ENCODE measurements at regions not wholly inside any gene's neighbourhood (a gene's known extent, or its start where the extent isn't known, plus 50 kb on each side); places are given as distances from the start of the nearest gene placed in this dataset.
A peak's percentile ranks its signal among the peaks of the same experiment; 100 is the strongest.
"Not testable (repeated sequence)": the region's sequence is repeated elsewhere in the genome, so short reads cannot be mapped to it uniquely, and the experiment has no call there.

- DNase-seq: peak; percentile 51
These were observed 123.5 kb downstream of the MAP3K7 start for GRCh38 chr6:90463359-90463758.

DNA sequence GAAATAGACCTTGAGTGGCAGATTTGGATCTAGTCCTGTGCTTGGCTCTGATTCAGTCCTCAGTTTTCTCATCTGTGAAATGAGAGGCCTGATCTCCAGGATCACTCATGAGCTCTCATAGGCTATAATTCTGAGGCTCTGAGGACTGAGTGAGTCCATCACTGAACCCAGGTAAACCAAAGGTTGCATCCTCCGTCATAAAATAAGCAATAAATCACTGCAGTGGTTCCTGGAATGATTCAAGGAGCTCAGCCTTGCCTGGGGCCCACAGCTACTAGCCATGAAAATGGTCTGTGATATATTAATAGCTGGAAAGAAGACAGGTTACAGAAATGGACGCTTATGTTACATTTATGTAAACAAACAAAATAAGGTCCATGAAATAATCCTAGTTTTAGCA lies 124.8 kb downstream of the MAP3K7 start:
- DNase-seq: no peak

DNA sequence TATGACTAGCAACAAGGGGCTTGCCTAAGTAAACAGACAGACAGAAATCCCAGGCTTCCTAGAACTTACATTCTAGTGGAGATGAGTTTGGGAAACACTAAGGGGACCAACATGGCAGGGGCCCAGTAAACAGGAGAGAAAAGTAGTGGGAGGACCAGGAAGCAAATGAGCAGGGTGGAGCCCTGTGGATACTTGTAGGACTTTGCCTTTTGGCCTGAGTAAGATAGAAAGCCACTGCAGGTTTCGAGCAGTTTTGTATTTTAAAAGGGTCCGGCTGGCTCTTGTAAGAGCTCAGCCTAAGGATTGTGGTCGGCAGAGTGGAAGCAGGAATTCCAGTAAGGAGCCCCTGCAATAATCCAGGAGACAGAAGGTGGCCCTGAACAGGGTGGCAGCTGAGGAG lies 125.5 kb downstream of the MAP3K7 start:
- no peak for DNase-seq

GRCh38 chr6:90460051-90460450 lies 126.8 kb downstream of the MAP3K7 start:
- DNase-seq: no peak

GRCh38 chr6:90459225-90459758 lies 127.6 kb downstream of the MAP3K7 start:
- no peak for DNase-seq

DNA sequence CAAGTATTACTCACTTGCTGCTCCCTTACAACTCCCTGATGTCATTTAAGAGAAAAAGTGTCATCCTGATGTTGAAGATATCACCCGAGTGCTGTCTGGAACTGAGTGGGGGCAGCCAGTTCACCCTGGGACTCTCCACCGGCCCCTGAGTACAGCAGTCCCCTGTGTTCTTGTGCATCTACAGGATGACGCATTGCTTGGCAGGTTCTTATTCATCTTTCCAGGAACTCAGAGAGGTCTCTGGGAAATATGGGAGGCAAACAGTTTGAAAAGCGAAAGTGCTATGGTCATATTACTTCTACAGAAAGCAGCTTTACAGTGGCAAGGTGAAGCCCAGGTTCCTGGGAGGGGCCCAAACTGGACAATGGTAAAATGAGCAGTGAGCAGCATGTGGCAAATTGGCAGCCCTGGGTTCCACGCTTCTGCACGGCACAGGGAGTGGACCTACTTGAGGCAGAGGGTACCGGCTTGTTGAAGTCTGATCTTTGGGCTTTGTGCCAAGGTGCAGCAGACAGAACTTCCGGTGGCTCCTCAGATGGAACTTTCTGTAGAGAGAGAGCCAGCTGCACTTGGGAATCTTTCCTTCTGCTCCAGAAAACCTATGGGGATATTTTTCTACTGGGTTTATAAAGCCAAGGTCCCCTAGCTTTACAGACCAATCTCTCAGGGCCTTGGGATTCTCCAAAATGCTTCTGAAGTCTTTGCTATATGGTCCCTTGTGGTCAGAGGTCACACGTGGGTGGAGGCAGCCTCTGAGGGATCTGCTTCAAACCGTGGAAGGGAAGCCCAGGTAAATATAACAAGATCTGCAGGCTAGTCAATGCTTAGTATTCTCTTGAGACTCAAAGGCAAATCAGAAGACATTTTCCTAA lies 128.3 kb downstream of the MAP3K7 start:
- DNase-seq: peak; percentile 61

DNA sequence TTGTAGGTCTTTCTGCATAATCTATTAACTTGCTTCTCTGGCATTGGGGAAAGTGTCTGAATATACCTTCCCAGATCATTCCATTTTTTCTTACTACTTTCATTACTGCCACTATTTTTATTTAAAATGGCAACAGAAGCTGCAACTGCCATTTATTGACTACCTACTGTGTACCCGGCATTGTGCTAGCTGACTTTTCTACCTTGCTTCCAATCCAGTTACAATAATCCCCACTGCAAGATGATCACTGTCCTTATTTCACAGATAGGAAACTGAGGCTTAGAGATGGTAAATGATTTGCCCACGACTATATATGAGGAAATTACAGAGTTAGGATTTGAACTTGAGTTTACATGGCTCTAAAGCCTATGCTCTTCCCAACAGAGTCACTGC lies 129.0 kb downstream of the MAP3K7 start:
- no peak for DNase-seq

DNA sequence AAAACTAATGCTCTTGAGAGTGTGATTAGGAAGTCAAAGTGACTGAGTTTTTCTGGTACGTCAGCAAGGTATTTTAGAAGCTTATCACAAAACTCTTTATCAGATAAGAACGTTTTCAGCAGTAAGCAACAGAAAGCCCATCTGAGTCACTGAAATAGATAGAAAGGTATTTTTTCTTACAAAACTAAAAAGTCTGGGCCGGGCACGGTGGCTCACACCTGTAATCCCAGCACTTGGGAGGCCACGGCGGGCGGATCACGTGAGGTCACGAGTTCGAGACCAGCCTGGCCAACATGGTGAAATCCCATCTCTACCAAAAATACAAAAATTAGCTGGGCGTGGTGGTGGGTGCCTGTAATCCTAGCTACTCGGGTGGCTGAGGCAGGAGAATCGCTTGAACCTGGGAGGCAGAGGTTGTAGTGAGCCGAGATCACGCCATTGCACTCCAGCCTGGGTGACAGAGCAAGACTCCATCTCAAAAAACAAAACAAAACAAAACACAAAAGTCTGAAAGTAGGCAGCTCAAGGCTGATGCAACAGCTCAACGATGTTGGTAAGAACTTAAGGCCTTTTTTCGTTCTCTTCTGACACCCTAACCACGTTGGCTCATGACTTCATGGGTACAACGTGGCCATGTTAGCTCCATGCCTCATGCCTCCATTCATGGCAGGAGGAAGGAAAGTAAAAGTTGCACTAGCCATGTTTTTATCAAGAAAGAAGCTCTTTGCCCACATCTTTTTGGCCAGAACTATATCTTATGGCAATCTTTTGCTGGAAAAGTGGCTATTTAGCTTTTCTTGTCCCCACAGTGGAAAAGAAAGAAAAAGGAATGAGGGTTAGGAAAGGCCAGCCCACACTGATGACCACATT lies 129.6 kb downstream of the MAP3K7 start:
- DNase-seq: not testable (repeated sequence)

DNA sequence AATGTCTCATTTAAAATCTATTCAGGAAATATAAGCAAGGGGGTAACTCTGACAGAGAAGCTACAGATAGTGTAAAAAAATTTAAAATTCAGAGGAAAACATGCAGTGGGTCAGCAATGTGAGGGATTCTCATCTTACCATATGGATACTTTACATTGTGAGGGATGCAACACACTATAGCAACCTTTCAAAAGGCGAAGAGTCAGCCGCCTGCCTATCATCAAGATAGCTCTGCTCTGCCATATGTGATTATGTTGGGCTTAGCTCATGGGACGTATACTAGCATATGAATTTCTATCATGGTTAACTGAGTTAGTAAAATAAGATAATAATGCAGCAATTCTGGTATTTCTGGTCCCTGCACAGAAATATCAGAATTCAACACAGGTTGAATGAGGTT lies 130.9 kb downstream of the MAP3K7 start:
- DNase-seq: no peak

- DNase-seq: no peak
These were observed 131.9 kb downstream of the MAP3K7 start for GRCh38 chr6:90454836-90455427.

GRCh38 chr6:90450268-90450953 lies 136.5 kb downstream of the MAP3K7 start:
- DNase-seq: no peak

GRCh38 chr6:90449311-90449710 lies 137.6 kb downstream of the MAP3K7 start:
- no peak for DNase-seq

GRCh38 chr6:90448836-90449235 lies 138.0 kb downstream of the MAP3K7 start:
- no peak for DNase-seq

- DNase-seq: no peak
These were observed 140.7 kb downstream of the MAP3K7 start for GRCh38 chr6:90446164-90446563.

- no peak for DNase-seq
These were observed 141.3 kb downstream of the MAP3K7 start for GRCh38 chr6:90445533-90446108.

DNA sequence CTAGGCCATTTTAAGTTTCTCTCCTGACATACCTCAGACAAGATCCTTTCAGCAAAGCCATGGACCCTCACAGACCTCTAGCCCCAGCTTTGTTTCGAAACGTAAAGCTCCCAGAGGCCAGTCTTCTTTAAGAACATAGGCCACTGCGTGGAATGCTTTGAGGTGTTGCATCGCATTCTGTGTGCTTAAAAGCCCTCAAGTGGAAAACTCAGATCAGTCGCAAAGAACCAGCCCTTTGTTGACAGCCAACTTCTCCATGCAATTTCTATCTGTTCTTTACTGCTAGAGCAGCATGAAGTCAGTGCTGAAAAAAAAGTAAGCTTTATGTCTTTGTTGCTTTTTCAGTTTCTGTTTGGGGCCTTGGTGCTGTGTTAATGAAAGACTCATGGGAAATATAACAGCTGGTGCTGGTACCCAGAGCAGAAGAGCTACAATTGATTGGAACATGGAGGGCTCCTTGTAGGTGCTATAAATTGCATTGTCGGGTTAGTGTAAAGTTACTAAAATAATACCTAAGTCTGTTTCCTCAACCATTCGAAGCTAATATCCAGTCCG lies 142.6 kb downstream of the MAP3K7 start:
- no peak for DNase-seq

- DNase-seq: no peak
These were observed 144.5 kb downstream of the MAP3K7 start for GRCh38 chr6:90442366-90442765.

GRCh38 chr6:90440586-90441283 lies 144.1 kb upstream of the BACH2 start:
- no peak for DNase-seq

- no peak for DNase-seq
These were observed 142.9 kb upstream of the BACH2 start for GRCh38 chr6:90439586-90439985.

DNA sequence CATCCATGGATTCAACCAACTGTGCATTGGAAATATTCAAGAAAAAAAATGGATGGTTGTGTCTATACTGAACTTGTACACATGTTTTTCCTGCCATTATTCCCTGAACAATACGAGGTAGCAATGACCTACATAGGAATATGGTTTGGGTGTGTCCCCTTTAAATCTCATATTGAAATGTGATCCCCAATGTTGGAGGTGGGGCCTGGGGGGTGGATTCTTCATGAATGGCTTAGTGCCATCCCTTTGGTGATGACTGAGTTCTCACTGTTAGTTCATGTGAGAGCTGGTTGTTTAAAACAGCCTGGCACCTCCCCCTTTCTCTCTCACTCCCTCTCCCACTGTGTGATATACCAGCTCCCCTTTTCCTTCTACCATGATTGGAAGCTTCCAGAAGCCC lies 139.8 kb upstream of the BACH2 start:
- DNase-seq: no peak

DNA sequence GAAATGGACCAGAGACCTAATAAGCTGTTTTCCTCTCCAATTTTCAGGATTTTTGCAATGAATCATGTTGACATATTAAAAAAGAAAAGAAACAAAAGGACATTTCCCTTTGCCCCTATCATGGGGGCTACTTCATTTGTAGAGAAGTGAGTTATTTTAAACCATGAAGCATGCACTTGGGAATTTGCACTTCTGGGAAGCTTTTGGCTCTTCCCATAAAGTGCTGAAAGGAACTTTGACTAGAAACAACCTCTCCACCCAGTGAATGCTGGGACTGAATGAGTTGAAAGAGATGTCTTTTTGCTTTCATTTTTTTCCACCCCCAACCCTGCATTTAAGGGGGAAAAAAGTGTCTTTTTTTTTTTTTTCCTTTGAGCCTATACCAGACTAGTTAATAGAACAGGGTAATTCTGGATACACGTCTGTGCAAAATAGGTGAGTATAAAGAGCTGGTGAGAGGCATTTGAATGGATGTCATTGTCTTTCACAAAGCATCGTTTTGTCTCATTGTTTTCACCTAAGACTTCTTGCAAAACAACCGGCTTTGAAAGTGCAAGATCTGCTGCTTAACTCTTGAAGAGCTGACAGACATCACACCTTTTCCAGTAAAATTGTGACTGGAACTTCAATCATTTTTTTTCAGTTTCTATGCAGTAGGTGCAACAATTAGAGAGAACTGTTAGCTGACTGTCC lies 138.7 kb upstream of the BACH2 start:
- no peak for DNase-seq
